Activated T-helper 2 cell treated with anti-CD3 and anti-CD28 coated beads, Interferon-gamma antibody, Interleukin-2, Interleukin-4, amounts not matched to agents 10 μg/mL and 5 μg/mL and 100 μg/mL, durations not matched to agents 14 hours and 24 hours and 36 hours (primary cell): ENCODE measurements at regions not wholly inside any gene's neighbourhood (a gene's known extent, or its start where the extent isn't known, plus 50 kb on each side); places are given as distances from the start of the nearest gene placed in this dataset.

Experiments
- DNase-seq: peaks from one replicate; pipeline ENCODE4 v3.0.0; 2021; ENCODE audit warnings: low spot score
- H3K27ac Mint-ChIP-seq: one replicate; pipeline ENCODE4 v1.8.0; 2021; ENCODE audit warnings: mixed read lengths
- H3K27me3 Mint-ChIP-seq: one replicate; pipeline ENCODE4 v1.8.0; 2021; ENCODE audit warnings: low read depth, mixed read lengths
- H3K36me3 Mint-ChIP-seq: one replicate; pipeline ENCODE4 v1.8.0; 2021; ENCODE audit warnings: low read depth, mixed read lengths
- H3K4me1 Mint-ChIP-seq: one replicate; pipeline ENCODE4 v1.8.0; 2021; ENCODE audit warnings: low read depth, mixed read lengths
- H3K4me3 Mint-ChIP-seq: one replicate; pipeline ENCODE4 v1.8.0; 2021; ENCODE audit warnings: low read depth, mild to moderate bottlenecking, moderate library complexity, mixed read lengths
- H3K9me3 Mint-ChIP-seq: one replicate; pipeline ENCODE4 v1.8.0; 2021; ENCODE audit warnings: mixed read lengths
- intact Hi-C: fragments of 100-400 bp; cut with micrococcal nuclease; formaldehyde crosslinking; loops from one replicate; pipeline ENCODE4 v1.15.1; 2023

- Mint-ChIP-seq H3K4me3 (no peak overlapping the region), H3K9me3 (no peaks in the 10 kb centered on the region), H3K27me3 (no peaks in the 10 kb centered on the region), H3K36me3 (no peaks in the 10 kb centered on the region), H3K4me1 (no peaks in the 10 kb centered on the region), H3K27ac (no peak overlapping the region)
- DNase-seq: no peak
- intact Hi-C loops: no loop called here
These were observed 298.4 kb downstream of the USP25 start for GRCh38 chr21:16028142-16028541.

- intact Hi-C loops: no loop called here
- Mint-ChIP-seq H3K4me3 (no peak overlapping the region), H3K9me3 (no peaks in the 10 kb centered on the region), H3K4me1 (no peaks in the 10 kb centered on the region), H3K27ac (no peak overlapping the region), H3K36me3 (no peaks in the 10 kb centered on the region), H3K27me3 (no peaks in the 10 kb centered on the region)
- no peak for DNase-seq
These were observed 299.2 kb downstream of the USP25 start for GRCh38 chr21:16028941-16029464.

GRCh38 chr21:16033193-16033592, 303.4 kb downstream of the USP25 start:
- H3K4me1 Mint-ChIP-seq: no peaks in the 10 kb centered on the region
- H3K27ac Mint-ChIP-seq: no peak overlapping the region
- no peaks in the 10 kb centered on the region for H3K9me3 Mint-ChIP-seq
- intact Hi-C loops: no loop called here
- H3K27me3 Mint-ChIP-seq: no peaks in the 10 kb centered on the region
- no peaks in the 10 kb centered on the region for H3K36me3 Mint-ChIP-seq
- no peak for DNase-seq
- H3K4me3 Mint-ChIP-seq: no peak overlapping the region

- Mint-ChIP-seq H3K36me3 (no peaks in the 10 kb centered on the region), H3K4me3 (no peak overlapping the region), H3K27ac (no peak overlapping the region), H3K4me1 (no peaks in the 10 kb centered on the region), H3K9me3 (no peaks in the 10 kb centered on the region), H3K27me3 (no peaks in the 10 kb centered on the region)
- intact Hi-C loops: no loop called here
- DNase-seq: no peak
These were observed 304.8 kb downstream of the USP25 start for GRCh38 chr21:16034446-16035190.

GRCh38 chr21:16037421-16037955, 307.7 kb downstream of the USP25 start:
- H3K4me3 Mint-ChIP-seq: no peak overlapping the region

GRCh38 chr21:16040601-16041000, 310.8 kb downstream of the USP25 start:
- H3K4me1 Mint-ChIP-seq: no peaks in the 10 kb centered on the region
- intact Hi-C loops: no loop called here
- H3K36me3 Mint-ChIP-seq: no peaks in the 10 kb centered on the region
- no peak for DNase-seq
- no peaks in the 10 kb centered on the region for H3K27me3 Mint-ChIP-seq
- no peaks in the 10 kb centered on the region for H3K9me3 Mint-ChIP-seq
- H3K4me3 Mint-ChIP-seq: no peak overlapping the region
- H3K27ac Mint-ChIP-seq: no peak overlapping the region

More at GRCh38 chr21:16037421-16037955, 307.7 kb downstream of the USP25 start:
- no peaks in the 10 kb centered on the region for H3K9me3 Mint-ChIP-seq
- H3K27me3 Mint-ChIP-seq: no peaks in the 10 kb centered on the region
- no peak for DNase-seq
- no peaks in the 10 kb centered on the region for H3K4me1 Mint-ChIP-seq
- H3K36me3 Mint-ChIP-seq: no peaks in the 10 kb centered on the region
- H3K27ac Mint-ChIP-seq: no peak overlapping the region
- intact Hi-C loops: no loop called here

GRCh38 chr21:16044676-16045075, 314.9 kb downstream of the USP25 start:
- DNase-seq: no peak
- no peaks in the 10 kb centered on the region for H3K4me1 Mint-ChIP-seq
- H3K27me3 Mint-ChIP-seq: no peaks in the 10 kb centered on the region
- no peak overlapping the region for H3K4me3 Mint-ChIP-seq
- H3K36me3 Mint-ChIP-seq: no peaks in the 10 kb centered on the region
- no peaks in the 10 kb centered on the region for H3K9me3 Mint-ChIP-seq
- intact Hi-C loops: no loop called here
- H3K27ac Mint-ChIP-seq: no peak overlapping the region

- H3K27me3 Mint-ChIP-seq: no peaks in the 10 kb centered on the region
- intact Hi-C loops: no loop called here
- no peaks in the 10 kb centered on the region for H3K9me3 Mint-ChIP-seq
- H3K36me3 Mint-ChIP-seq: no peaks in the 10 kb centered on the region
- DNase-seq: no peak
- no peaks in the 10 kb centered on the region for H3K4me1 Mint-ChIP-seq
- no peak overlapping the region for H3K27ac Mint-ChIP-seq
- H3K4me3 Mint-ChIP-seq: no peak overlapping the region
These were observed 317.0 kb downstream of the USP25 start for GRCh38 chr21:16046656-16047330.

GRCh38 chr21:16047904-16048303, 318.1 kb downstream of the USP25 start:
- H3K9me3 Mint-ChIP-seq: no peaks in the 10 kb centered on the region
- H3K4me1 Mint-ChIP-seq: no peaks in the 10 kb centered on the region
- no peaks in the 10 kb centered on the region for H3K27me3 Mint-ChIP-seq
- intact Hi-C loops: no loop called here
- no peak for DNase-seq
- H3K27ac Mint-ChIP-seq: no peak overlapping the region
- no peaks in the 10 kb centered on the region for H3K36me3 Mint-ChIP-seq
- no peak overlapping the region for H3K4me3 Mint-ChIP-seq

- no peaks in the 10 kb centered on the region for H3K27me3 Mint-ChIP-seq
- H3K9me3 Mint-ChIP-seq: no peaks in the 10 kb centered on the region
- no peaks in the 10 kb centered on the region for H3K36me3 Mint-ChIP-seq
- no peak overlapping the region for H3K4me3 Mint-ChIP-seq
- intact Hi-C loops: no loop called here
- DNase-seq: no peak
- H3K27ac Mint-ChIP-seq: no peak overlapping the region
- H3K4me1 Mint-ChIP-seq: no peaks in the 10 kb centered on the region
These were observed 325.2 kb downstream of the USP25 start for GRCh38 chr21:16055014-16055413.

GRCh38 chr21:16058896-16059295, 329.1 kb downstream of the USP25 start:
- Mint-ChIP-seq H3K9me3 (no peaks in the 10 kb centered on the region), H3K36me3 (no peaks in the 10 kb centered on the region), H3K27me3 (no peaks in the 10 kb centered on the region), H3K4me1 (no peaks in the 10 kb centered on the region), H3K27ac (no peak overlapping the region), H3K4me3 (no peak overlapping the region)
- intact Hi-C loops: no loop called here
- no peak for DNase-seq

GRCh38 chr21:16059981-16060380, 330.2 kb downstream of the USP25 start:
- intact Hi-C loops: no loop called here
- no peak overlapping the region for H3K4me3 Mint-ChIP-seq
- no peak overlapping the region for H3K27ac Mint-ChIP-seq

GRCh38 chr21:16061194-16061593, 331.4 kb downstream of the USP25 start:
- intact Hi-C loops: no loop called here
- Mint-ChIP-seq H3K4me3 (no peak overlapping the region), H3K27me3 (no peaks in the 10 kb centered on the region), H3K36me3 (no peaks in the 10 kb centered on the region), H3K9me3 (no peaks in the 10 kb centered on the region), H3K4me1 (no peaks in the 10 kb centered on the region), H3K27ac (no peak overlapping the region)
- no peak for DNase-seq

More at GRCh38 chr21:16059981-16060380, 330.2 kb downstream of the USP25 start:
- no peaks in the 10 kb centered on the region for H3K9me3 Mint-ChIP-seq
- no peaks in the 10 kb centered on the region for H3K36me3 Mint-ChIP-seq
- H3K4me1 Mint-ChIP-seq: no peaks in the 10 kb centered on the region
- no peaks in the 10 kb centered on the region for H3K27me3 Mint-ChIP-seq
- DNase-seq: no peak
